Fibroblast of lung (primary cell): ENCODE measurements at regions not wholly inside any gene's neighbourhood (a gene's known extent, or its start where the extent isn't known, plus 50 kb on each side); places are given as distances from the start of the nearest gene placed in this dataset.

Source experiments
- DNase-seq, 2 donors: peaks; one replicate each; pipeline versions ENCODE4 v3.0.0 to v3.0.0-alpha.2; 2010; ENCODE audit warnings: low read depth in 2 of 2
- H2AFZ ChIP-seq: 2 replicates; pipeline ENCODE4 v1.5.1; 2012; ENCODE audit warnings: low read length, control low read depth, inconsistent platforms
- H3K27ac ChIP-seq: 2 replicates; pipeline ENCODE4 v1.5.1; 2011; ENCODE audit warnings: low read length, control low read depth; ENCODE audit not compliant: insufficient read depth
- H3K27me3 ChIP-seq: 2 replicates; pipeline ENCODE4 v1.5.1; 2011; ENCODE audit warnings: mild to moderate bottlenecking, low read length; ENCODE audit not compliant: control insufficient read depth, insufficient read depth
- H3K36me3 ChIP-seq: 2 replicates; pipeline ENCODE4 v1.5.1; 2011; ENCODE audit warnings: low read length; ENCODE audit not compliant: control insufficient read depth, insufficient read depth
- H3K4me1 ChIP-seq: 2 replicates; pipeline ENCODE4 v1.5.1; 2011; ENCODE audit warnings: low read length; ENCODE audit not compliant: control insufficient read depth, insufficient read depth; ENCODE audit errors: extremely low read depth
- H3K4me2 ChIP-seq: 2 replicates; pipeline ENCODE4 v1.5.1; 2011; ENCODE audit warnings: low read length, control low read depth; ENCODE audit not compliant: insufficient read depth; ENCODE audit errors: extremely low read depth
- H3K4me3 ChIP-seq, 4 experiments: fragments of 200-600 bp in 1 of 4; sonication (generic) in 1 of 4; replicated peaks in 1 of 4; 2 replicates each; pipeline ENCODE4 v1.5.1; 2011 to 2016; ENCODE audit warnings: low read length in 4 of 4, low read depth in 3 of 4, mild to moderate bottlenecking in 3 of 4, control low read depth in 2 of 4, inconsistent platforms in 1 of 4, mixed read lengths in 1 of 4; ENCODE audit not compliant: insufficient read depth in 1 of 4; ENCODE audit errors: control extremely low read depth in 1 of 4
- H3K79me2 ChIP-seq: 2 replicates; pipeline ENCODE4 v1.5.1; 2012; ENCODE audit warnings: mild to moderate bottlenecking, low read length, inconsistent platforms; ENCODE audit not compliant: control insufficient read depth, insufficient read depth
- H3K9ac ChIP-seq: 2 replicates; pipeline ENCODE4 v1.5.1; 2011; ENCODE audit warnings: mild to moderate bottlenecking, low read length, control low read depth; ENCODE audit not compliant: insufficient read depth
- H3K9me3 ChIP-seq: 2 replicates; pipeline ENCODE4 v1.5.1; 2012; ENCODE audit warnings: low read depth, low read length; ENCODE audit not compliant: control insufficient read depth, insufficient read depth
- H4K20me1 ChIP-seq: 2 replicates; pipeline ENCODE4 v1.5.1; 2011; ENCODE audit warnings: low read length; ENCODE audit not compliant: control insufficient read depth, insufficient read depth; ENCODE audit errors: extremely low read depth
- CTCF ChIP-seq, 2 donors: IDR thresholded peaks in 1 of 2; conservative IDR thresholded peaks in 1 of 2; 1 replicate in 1 of 2; 2 replicates in 1 of 2; pipeline ENCODE4 v1.5.1; 2011 to 2012; ENCODE audit warnings: low read length in 2 of 2, control low read depth in 1 of 2, inconsistent platforms in 1 of 2, low read depth in 1 of 2, mild to moderate bottlenecking in 1 of 2
- EZH2 ChIP-seq: IDR thresholded peaks from 2 replicates; pipeline ENCODE4 v1.5.1; 2012; ENCODE audit warnings: low read length, control low read depth, mild to moderate bottlenecking; ENCODE audit errors: missing control alignments

GRCh38 chr7:54409917-54410316 lies 132.3 kb upstream of the VSTM2A start:
- Histone ChIP-seq H3K36me3 (no peaks in the 10 kb centered on the region), H3K27ac (no peak overlapping the region), H3K9ac (no peak overlapping the region), H3K9me3 (no peaks in the 10 kb centered on the region), H4K20me1 (no peaks in the 10 kb centered on the region), H3K79me2 (no peaks in the 10 kb centered on the region), H3K27me3 (no peaks in the 10 kb centered on the region), H2AFZ (no peak overlapping the region), H3K4me2 (no peak overlapping the region), H3K4me3 (no peak overlapping the region), H3K4me1 (no peaks in the 10 kb centered on the region)
- no peak for DNase-seq
- TF ChIP-seq EZH2: no peak
- TF ChIP-seq CTCF (conservative IDR thresholded peaks at IDR 0.05 in 1 of 2, IDR thresholded peaks at IDR 0.05 in 1 of 2; ENCODE audit: low read depth in 1 of 2, low read length in 2 of 2): no peak

GRCh38 chr7:54416678-54417077 lies 125.5 kb upstream of the VSTM2A start:
- DNase-seq: no peak
- no peaks in the 10 kb centered on the region for H3K79me2 ChIP-seq
- H3K9ac ChIP-seq: no peak overlapping the region
- H3K9me3 ChIP-seq: no peaks in the 10 kb centered on the region
- H3K27me3 ChIP-seq: no peaks in the 10 kb centered on the region
- no peak overlapping the region for H3K4me3 ChIP-seq
- no peaks in the 10 kb centered on the region for H4K20me1 ChIP-seq
- no peak overlapping the region for H3K4me2 ChIP-seq
- H3K36me3 ChIP-seq: no peaks in the 10 kb centered on the region
- H2AFZ ChIP-seq: no peak overlapping the region
- no peak for TF ChIP-seq CTCF (conservative IDR thresholded peaks at IDR 0.05 in 1 of 2, IDR thresholded peaks at IDR 0.05 in 1 of 2; ENCODE audit: low read depth in 1 of 2, low read length in 2 of 2)
- H3K27ac ChIP-seq: no peak overlapping the region
- H3K4me1 ChIP-seq: no peaks in the 10 kb centered on the region

- no peak for TF ChIP-seq EZH2
- H3K4me2 ChIP-seq: no peak overlapping the region
- no peaks in the 10 kb centered on the region for H3K4me1 ChIP-seq
- no peaks in the 10 kb centered on the region for H3K79me2 ChIP-seq
- no peak for DNase-seq
- no peaks in the 10 kb centered on the region for H4K20me1 ChIP-seq
- no peaks in the 10 kb centered on the region for H3K27me3 ChIP-seq
- no peak overlapping the region for H3K9ac ChIP-seq
- no peak overlapping the region for H3K4me3 ChIP-seq
- H3K9me3 ChIP-seq: no peaks in the 10 kb centered on the region
- H3K36me3 ChIP-seq: no peaks in the 10 kb centered on the region
- H2AFZ ChIP-seq: no peak overlapping the region
- no peak overlapping the region for H3K27ac ChIP-seq
Measured at GRCh38 chr7:54419209-54419608, 123.0 kb upstream of the VSTM2A start.
